HL-60/S4 treated with retinoic acid at 250 ng/mL for 4 days and 3 days (cell line): ENCODE measurements at regions not wholly inside any gene's neighbourhood (a gene's known extent, or its start where the extent isn't known, plus 50 kb on each side); places are given as distances from the start of the nearest gene placed in this dataset.
"Not testable (repeated sequence)": the region's sequence is repeated elsewhere in the genome, so short reads cannot be mapped to it uniquely, and the experiment has no call there.

Experiments
- in situ Hi-C: fragments of 300-500 bp; cut with MboI; formaldehyde crosslinking; loops from 2 replicates; pipeline ENCODE4 v1.7.0; 2022; ENCODE audit warnings: low sequenced_read_pairs

DNA sequence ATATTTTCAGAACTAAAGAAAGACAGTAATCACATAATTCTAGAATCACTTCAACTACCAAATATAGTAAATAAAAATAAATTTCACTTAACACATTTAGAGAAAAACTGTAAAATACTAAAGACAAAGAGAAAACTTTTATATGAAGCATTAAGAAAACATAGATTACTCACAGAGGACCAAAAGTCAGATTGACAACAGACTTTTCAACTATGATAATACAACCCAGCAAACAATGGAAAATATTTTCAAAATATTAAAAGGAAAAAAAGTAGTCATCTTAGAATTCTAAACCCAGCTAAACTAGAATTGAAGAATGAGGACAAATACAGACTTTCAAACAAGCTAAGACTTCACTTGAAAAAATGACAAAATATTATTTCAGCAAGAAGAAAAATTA lies 164.8 kb upstream of the ARID1B start:
- in situ Hi-C loops: no loop called here

DNA sequence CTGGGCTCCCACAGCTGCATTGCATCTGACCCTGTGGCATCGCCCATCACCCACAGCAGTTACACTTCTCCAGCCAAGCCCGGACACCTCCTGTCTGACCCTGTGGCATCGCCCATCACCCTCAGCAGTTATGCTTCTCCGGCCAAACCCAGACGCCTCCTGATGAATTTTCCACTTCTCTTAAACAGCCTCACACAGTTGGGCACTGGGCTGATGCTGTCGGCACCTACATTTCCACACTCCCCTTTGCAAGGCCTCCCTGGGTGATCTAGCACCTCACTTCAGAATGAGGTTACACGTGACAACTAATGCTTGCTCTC lies 175.2 kb upstream of the ARID1B start:
- in situ Hi-C loops: no loop called here

DNA sequence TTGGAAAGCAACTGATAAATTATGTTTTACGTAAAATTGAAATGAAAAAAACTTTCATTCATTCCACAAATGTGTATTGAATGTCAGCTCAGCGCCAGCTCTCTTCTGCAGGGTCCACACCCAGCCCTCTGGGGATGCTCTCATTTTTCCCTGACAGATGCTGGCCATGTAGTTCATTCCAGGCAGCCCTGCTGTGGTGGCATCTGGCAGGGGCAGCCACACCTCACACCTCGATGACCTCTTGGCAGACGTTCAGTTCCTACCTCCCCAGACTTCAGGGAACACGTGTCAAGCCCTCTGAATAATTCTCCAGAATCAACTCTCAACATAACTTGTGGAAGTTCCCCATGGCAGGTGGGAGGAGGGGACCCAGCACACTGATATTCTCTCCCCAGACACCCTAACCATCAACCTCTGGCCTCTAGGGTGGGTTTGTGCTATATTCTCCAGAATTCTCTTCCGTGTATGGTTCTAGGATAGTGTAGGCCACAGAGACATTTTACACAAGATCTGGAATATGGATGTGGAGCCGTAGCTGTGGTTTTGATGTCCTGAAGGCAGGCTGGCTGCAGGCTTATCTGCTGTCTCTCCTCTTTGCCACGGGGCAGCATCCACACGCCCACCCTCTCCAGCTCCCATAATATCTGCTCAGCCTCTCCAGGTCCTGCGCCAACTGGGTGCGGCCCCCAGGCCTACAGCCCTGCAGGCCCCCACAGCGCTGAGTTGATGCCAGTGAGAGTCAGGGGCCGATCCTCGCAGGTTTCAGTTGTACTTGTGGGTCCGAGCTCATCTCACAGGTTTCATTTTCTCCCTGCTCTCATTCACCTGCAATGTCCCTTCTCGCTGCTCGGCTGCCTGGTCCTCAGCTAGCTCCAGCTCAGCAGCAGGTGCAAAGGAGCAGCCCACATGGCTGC lies 175.8 kb upstream of the ARID1B start:
- in situ Hi-C loops: no loop called here

DNA sequence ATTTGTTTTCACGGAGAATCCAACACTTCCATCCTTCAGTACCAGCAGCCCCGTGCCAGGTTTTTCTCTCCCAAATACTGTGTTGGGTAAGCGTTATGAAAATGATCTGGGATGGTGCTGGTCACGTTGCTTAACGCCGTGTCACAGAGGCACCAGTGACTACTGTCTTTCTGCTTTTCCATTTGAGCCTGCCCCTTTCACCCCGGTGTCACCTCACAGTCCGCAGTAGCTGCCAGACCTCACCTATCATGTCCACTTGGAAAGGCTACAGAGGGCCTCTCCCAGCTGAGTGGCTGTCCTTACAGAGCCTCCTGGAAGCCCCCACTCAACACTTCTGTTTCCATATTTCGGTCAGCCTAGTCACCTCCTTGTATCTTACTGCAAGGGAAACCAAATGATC lies 176.5 kb upstream of the ARID1B start:
- in situ Hi-C loops: no loop called here

DNA sequence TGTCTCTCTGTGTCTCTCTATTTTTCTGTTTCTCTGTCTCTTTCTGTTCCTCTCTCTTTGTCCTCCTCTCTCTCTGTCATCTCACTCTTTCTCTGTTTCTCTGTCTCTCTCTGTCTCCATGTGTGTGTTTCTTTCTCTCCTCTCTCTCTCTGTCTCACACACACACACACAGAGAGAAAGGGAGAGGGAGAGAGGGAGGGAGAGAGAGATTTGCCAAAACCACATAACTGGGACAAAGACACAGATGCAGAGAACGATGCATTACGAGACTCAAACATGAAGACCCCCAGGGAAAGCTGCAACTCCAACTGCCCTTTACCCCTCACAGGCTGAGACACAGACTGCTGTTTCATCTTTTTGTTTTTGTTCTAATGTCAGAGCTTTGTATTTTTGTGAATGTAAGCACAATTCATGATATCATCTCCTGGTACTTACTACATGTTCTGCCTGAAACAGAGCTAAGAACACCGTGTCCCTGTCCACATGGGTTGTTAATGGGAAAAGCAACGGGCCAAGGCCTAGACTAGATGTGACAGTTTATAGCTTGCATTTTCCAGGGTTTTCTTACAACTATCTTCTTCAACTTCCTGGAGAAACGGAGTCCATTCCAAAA lies 177.1 kb upstream of the ARID1B start:
- in situ Hi-C loops: no loop called here

DNA sequence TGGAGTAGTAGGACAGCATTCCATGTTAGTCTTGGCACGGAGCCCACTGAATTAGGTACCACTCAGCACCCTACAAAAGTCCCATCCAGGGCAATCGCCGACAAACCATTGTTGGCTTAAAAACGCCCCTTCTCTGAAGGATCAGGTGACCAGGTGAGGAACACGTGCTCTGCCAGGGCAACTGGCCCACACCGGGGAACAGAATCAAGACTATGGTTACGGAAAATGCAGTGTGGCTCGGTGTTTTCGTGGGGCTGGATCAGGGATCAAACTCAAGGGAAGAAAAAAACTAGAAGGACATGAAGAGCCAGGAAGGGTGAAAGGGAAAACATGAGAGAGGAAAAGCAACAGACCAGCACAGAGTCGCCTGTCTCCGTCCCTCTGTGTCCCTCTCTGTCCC lies 177.8 kb upstream of the ARID1B start:
- in situ Hi-C loops: no loop called here

DNA sequence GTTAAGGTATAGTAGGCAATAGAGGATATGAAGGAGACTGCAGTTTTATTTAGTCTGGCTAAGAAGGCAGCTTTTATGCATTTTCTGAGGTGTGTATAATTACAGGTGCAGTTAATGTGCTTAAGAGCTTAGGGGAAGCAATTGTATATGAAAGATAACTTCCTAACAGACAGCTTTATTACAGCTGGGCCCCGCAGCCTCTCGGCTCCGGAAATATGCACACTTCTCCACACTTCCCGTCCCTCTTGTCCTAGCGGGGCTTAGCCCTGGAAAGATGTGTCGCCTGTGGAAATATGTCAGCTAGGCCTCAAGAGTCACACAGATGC lies 178.4 kb upstream of the ARID1B start:
- in situ Hi-C loops: no loop called here

DNA sequence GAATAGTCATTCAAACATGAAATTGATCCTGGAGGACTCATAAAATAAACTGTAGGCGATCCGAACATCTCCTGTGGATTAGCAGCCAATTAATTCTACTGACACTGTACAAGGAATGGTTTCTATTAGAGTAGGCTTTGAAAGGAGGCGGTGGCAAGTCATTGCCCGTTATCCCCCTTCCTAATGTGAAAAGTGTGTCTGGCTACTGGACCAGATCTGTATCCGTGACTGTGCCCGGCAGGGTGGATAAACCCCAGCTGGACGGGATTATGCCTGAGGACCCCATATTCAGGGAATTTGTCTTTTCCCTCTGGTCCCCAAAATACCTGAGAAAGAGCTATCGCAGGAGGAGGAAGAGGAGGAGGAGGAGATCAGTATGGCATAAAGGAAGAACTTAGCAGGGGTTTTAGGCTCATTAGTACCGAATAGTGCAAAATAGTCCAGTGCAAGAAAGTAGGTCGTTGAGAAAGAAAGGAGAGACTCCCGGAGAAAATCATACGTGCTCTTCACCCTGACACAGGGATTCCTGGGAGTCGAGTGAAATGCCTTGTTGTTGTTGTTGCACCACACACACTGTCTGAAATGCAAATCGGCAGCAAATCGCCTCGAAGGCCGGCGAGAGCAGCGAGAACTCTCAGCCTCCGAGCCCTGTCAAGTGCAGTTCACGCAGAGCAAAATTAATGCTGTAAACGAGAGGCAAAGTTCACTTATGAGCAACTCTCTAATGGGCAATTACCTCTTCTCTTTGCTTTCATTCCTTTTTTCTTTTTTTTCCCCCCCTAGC lies 178.9 kb upstream of the ARID1B start:
- in situ Hi-C loops: no loop called here

DNA sequence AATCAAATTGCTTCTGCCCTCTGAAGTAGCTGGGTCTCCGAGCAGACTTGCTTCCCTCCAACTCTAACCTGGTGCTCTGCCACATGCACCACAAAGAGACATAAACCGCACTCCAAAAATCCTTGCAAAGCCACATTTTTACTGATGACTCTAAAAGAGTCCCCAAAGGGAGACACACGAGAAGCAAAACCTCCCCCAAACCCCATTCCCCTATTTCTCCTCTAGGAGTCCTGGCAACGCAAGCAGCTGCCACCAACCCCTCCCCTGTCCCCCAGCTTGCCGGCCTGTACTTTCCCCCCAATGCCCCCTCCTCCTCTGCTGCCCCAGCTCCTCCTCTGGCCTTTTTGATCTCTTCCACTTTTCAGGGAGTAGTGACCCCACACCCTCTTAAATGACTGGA lies 180.1 kb upstream of the ARID1B start:
- in situ Hi-C loops: no loop called here

DNA sequence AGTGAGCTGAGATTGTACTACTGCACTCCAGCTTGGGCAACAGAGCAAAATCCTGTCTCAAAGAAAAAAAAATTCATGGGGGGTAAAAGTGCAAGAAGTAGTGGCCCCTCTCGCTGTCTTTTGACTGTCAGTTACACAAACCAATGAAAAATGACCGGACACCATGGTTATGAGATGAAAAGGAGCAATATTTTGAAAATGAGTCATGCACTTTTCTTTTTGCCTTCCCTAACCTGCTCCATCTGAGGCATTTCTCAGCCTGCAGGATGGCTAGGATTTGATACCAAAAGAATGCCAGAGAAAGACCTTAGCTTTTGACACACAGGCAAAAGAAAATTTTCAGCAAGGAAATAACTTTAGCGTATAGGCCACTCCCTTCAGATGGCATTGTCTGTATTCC lies 181.7 kb upstream of the ARID1B start:
- in situ Hi-C loops: no loop called here

DNA sequence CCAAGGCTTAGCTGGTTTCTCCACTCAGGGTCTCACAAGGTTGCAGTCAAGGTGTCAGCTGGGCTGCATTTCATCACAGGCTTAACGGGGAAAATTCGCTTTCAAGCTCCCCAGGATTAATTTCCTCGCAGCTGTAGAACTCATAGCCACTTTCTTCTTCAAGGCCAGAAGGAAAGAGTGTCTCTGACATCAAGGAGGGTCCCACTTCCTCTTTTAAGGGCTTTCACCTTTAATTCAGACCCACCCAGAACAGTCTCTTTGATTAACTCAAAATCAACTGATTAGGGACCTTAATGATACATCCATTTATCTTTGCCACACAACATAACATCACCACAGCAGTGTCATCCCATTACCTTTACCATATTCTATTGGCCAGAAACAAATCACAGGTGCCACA lies 183.3 kb upstream of the ARID1B start:
- in situ Hi-C loops: no loop called here

DNA sequence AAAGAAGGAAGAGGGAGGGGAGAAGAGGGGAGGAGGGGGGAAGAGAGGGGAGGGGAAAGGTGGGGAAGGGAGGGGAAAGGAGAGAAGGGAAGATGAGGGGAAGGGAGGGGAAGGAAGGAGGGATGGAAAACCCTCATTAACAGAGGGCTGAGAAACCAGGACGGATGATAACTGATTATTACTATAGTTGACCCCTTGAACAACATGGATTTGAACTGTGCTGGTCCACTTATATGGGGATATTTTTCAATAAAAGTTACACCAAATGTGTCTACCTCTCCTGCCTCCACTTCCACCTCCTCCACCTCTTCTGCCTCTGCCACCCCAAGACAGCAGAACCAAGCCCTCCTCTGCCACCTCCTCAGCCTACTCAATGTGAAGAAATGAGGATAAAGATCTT lies 184.1 kb upstream of the ARID1B start:
- in situ Hi-C loops: no loop called here

DNA sequence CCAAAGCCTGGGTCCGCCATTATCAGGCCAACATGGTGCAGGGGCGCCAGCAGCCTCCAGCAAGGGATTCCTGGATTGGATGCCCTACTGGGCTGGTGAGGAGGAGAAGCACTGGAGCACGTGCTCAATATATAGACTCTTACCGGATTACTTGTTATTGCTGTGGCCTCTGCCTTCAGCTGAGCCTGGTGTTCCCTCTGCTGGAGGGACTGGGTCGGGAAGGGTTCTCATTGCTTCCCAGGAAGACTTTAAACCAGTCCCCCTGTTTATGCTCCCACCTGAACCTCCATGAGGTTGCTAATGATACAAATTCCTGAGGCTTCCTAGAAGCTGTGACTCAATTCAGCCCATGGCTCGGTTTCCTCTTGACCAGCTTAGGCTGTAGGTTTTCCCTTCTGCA lies 186.7 kb upstream of the ARID1B start:
- in situ Hi-C loops: no loop called here

DNA sequence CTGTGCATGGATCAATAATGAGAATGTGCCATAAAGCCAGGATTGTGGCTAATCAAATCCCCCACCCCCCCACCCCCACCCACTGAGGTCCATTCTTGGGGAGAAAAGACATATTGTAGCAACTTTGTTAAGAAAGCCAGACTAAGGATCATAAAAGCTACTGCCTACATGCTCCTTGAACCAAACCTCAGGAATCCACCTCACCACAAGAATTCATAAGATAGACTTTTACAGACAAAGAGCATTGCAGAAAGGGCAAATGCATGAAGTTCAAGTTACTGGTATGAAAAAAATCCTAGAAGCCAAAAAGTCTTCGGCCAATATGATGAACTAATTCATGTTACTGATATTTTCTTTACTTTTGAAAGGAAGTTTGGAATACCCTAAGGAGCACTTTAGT lies 187.9 kb upstream of the ARID1B start:
- in situ Hi-C loops: no loop called here

DNA sequence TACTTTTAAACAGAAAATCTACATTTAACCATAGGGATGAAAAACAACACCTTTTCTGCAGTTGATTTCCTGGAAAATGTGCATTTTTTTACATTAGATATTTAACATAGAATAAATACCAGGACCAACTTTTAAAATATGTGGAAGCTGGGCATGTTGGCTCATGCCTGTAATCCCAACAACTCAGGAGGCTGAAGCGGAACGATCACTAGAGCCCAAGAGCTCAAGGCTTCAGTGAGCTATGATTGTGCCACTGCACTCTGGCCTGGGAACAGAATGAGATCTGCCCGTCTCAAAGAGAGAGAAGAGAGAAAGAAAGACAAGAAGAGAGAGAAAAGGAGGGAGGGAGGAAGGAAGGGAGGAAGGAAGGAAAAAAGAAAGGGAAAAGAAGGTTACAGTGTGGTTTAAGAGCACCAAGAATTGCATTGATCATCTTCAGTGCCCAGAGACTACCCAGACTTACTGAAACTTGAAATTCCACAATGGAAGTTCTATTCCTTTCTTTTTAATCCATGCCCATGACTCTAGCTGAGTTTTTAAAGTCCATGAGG lies 189.4 kb upstream of the ARID1B start:
- in situ Hi-C loops: no loop called here

DNA sequence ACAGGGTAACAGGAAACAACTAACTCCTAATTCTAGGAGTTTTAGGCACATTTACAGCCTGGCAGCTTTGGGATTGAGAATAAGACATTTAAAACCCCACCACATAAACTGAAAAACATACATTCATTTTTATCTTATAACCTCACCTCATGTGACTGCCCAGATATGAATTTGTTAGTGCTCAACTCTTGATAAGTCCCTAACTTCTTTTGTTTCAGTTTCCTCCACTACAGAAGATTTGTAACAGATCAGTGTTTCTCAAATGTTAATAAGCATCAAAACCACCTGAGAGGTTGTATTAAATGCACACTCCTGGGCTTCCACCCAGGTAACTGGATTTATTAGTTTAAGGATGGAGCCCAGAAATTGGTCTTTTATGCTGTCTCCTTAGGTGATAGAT lies 190.1 kb upstream of the ARID1B start:
- in situ Hi-C loops: no loop called here

DNA sequence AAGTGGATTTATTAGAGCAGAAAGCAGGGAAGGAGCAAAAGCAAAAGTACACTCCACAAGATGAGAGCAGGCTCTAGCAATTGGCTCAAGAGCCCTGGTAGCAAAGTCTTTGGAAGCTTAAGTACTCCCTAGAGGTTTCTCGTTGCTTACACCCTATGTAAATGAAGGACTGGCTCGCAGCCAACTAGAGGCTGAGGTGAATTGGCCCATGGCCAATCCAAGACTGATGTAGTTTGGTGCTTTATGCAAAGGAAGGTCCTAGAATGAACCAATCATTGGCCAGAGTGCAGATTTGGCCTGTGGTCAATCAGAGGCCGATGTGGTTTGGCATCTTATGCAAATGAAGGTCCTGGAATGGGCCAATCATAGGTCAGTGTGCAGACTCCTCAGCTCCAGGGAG lies 191.3 kb upstream of the ARID1B start:
- in situ Hi-C loops: no loop called here

DNA sequence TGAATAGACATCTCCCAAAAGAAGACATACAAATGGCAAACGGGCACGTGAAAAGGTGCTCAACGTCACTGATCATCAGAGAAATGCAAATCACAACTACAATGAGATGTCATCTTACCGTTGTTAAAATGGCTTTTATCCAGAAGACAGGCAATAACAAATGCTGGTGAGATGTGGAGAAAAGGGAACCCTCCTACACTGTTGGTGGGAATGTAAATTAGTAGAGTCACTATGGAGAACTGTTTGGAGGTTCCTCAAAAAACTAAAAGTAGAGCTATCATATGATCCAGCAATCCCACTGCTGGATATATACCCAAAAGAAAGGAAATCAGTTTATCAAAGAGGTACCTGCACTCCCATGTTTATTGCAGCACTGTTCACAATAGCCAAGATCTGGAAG lies 193.1 kb upstream of the ARID1B start:
- in situ Hi-C loops: not testable (repeated sequence)

DNA sequence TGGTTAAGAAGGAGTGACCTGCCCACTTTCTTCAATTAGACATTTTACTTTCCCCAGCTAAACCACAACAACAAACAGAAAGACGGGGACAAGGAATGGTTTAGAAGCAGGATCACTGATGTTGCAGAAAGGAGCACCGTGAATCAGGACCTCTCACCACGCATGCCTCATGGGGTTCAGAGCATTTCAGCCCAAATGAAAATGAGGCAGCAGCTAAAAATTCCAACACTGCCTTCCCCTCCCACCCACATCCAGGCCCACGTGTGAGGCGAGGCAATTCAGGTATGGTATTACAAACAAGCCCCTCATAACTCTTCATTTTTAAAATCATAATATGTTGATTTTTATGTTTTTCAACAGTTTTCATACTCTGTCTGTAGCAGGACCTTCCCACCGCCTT lies 194.1 kb upstream of the ARID1B start:
- in situ Hi-C loops: no loop called here

DNA sequence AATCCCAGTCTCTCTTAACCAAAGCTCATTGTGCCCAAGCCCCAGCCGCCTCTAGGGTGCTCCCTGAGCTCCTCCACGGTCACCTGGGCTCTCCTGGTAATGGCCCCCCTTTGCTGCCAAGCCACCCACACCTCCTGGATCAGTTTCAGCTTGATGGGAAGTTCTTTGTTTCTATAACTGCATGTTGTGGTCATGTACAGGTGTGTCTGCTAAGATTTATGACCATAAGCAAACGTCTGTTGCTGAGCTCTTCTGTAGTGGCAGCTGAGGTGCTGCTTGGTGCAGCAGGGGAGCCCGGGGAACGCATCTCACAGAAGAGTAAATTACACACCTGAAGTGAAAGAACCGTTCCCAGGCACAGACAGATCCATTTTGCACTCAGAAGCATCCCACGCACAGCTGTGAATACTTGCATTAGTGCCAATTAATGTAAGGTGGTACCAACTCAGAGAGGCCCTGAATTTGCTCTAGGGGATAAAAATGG lies 194.6 kb upstream of the ARID1B start:
- in situ Hi-C loops: no loop called here

DNA sequence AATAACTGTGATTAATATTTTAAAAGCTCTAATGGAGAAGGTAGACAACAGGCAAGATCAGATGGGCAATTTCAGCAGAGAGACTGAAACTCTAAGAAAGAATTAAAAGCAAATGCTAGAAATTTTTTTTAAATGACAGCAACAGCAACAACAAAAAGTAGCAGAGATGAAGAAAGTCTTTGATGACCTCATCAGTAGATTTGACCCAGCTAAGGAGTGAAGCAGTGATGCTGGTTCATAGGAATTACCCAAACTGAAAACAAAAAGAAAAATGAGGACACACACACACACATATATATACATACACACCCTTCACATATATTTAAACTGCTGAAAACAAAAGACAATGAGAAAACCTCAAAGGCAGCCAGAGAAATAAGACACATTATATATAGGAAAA lies 197.6 kb upstream of the ARID1B start:
- in situ Hi-C loops: no loop called here

DNA sequence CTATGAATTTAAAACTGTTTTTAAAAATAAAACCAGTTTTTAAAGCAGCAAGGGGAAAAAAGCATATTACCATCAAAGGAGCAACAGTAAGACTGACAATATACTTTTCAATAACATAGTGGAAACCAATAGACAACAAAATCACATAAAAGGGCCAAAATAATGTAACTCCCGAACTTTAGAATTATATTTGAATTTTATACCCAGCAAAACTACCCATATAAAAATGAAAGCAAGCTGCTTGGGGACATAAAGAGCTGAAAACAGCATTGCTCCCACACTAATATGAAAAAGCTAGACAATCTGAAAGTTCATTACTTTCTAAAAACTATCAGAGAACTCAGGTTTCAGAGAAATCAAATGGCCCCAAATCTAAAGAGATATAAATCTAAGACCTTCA lies 199.4 kb upstream of the ARID1B start:
- in situ Hi-C loops: no loop called here
